ENCODE measurements at regions not wholly inside any gene's neighbourhood (a gene's known extent, or its start where the extent isn't known, plus 50 kb on each side); places are given as distances from the start of the nearest gene placed in this dataset.

DNA sequence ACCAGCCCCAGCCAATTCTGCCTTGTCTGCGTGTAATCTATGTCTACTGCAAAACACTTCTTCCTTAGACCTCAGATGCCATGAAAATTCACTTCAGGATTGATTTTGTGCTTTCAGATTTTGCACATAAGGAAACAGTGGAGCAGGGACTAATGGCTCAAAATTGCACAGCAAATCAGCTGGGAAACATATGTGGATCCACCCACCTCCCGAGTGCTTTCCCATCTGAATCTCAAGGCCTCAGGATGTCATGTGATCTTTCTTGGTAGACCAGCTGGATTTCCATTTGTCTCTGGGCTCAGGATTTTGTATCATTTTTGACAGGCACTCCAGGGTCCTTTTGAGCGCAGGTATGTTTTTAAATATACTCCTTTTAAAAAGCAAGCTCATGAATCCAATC lies 158.6 kb downstream of the MIS18A start:
- no peaks in the 10 kb centered on the region; the same call in 1 of the 2 replicates for H3K27me3 ChIP-seq (ENCODE audit: control insufficient read depth, insufficient read depth, low read length)
- POLR2A ChIA-PET = no interaction called here

DNA sequence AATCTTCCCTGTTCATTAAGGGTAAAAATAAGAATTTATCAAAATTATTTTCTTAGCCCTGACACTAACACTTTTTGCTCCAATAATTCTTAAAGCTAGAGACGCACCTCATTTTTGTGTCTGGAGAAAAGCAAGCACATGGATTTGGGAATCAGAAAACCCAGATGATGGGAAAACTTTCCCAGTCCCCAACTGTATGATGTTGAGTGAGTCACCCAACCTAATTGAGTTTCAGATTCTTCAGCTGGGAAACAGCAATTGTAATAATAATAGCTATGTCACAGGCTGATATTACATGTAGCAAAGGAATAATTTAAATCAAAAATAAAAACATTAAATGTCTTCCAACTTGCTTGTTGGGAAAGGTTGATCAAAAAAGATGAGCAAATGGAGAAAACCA lies 159.0 kb downstream of the MIS18A start:
- no peaks in the 10 kb centered on the region for H3K9me3 ChIP-seq (ENCODE audit: control insufficient read depth, insufficient read depth, low read depth, low read length)
- ATAC-seq (no peak), DNase-seq (ENCODE audit: low read depth, low spot score) (no peak)
- POLR2A ChIA-PET = no interaction called here
- in situ Hi-C loops (cut with HindIII; ENCODE audit: low pct_unique_long_range_greater_than_20kb, low sequenced_read_pairs) = no loop called here
- H3K27me3 ChIP-seq (ENCODE audit: control insufficient read depth, insufficient read depth, low read length) = no peaks in the 10 kb centered on the region; the same call in 1 of the 2 replicates
- H3K36me3 ChIP-seq (ENCODE audit: control insufficient read depth, insufficient read depth, low read length) = no peaks in the 10 kb centered on the region
- no peak overlapping the region for H3K27ac ChIP-seq (ENCODE audit: low read length)
- no peak for TF ChIP-seq TCF7L2 (IDR thresholded peaks at IDR 0.05; ENCODE audit: low read depth, low read length)
- TF ChIP-seq, protein P1, sequence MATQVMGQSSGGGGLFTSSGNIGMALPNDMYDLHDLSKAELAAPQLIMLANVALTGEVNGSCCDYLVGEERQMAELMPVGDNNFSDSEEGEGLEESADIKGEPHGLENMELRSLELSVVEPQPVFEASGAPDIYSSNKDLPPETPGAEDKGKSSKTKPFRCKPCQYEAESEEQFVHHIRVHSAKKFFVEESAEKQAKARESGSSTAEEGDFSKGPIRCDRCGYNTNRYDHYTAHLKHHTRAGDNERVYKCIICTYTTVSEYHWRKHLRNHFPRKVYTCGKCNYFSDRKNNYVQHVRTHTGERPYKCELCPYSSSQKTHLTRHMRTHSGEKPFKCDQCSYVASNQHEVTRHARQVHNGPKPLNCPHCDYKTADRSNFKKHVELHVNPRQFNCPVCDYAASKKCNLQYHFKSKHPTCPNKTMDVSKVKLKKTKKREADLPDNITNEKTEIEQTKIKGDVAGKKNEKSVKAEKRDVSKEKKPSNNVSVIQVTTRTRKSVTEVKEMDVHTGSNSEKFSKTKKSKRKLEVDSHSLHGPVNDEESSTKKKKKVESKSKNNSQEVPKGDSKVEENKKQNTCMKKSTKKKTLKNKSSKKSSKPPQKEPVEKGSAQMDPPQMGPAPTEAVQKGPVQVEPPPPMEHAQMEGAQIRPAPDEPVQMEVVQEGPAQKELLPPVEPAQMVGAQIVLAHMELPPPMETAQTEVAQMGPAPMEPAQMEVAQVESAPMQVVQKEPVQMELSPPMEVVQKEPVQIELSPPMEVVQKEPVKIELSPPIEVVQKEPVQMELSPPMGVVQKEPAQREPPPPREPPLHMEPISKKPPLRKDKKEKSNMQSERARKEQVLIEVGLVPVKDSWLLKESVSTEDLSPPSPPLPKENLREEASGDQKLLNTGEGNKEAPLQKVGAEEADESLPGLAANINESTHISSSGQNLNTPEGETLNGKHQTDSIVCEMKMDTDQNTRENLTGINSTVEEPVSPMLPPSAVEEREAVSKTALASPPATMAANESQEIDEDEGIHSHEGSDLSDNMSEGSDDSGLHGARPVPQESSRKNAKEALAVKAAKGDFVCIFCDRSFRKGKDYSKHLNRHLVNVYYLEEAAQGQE (IDR thresholded peaks at IDR 0.05; ENCODE audit: insufficient read depth in 1 of 2, low read depth in 2 of 2, low read length in 1 of 2) = no peak
- CTCF ChIA-PET = no interaction called here
- intact Hi-C loops (cut with micrococcal nuclease; ENCODE audit: unreplicated experiment) = no loop called here
- H3K4me3 ChIP-seq (ENCODE audit: low read depth in 2 of 2, low read length in 2 of 2) = no peak overlapping the region
- no peaks in the 10 kb centered on the region for H3K4me1 ChIP-seq (ENCODE audit: control insufficient read depth, insufficient read depth, low read length)
- BruUV-seq (replicated peaks) = no TSS peak

More for the DNA sequence above, 158.6 kb downstream of the MIS18A start:
- H3K4me1 ChIP-seq (ENCODE audit: control insufficient read depth, insufficient read depth, low read length) = no peaks in the 10 kb centered on the region
- H3K27ac ChIP-seq (ENCODE audit: low read length) = no peak overlapping the region
- TF ChIP-seq TCF7L2 (IDR thresholded peaks at IDR 0.05; ENCODE audit: low read depth, low read length) = no peak
- no peak for TF ChIP-seq POLR2AphosphoS5 (IDR thresholded peaks at IDR 0.05; ENCODE audit: low read depth, low read length)
- no peak for TF ChIP-seq SIN3A (IDR thresholded peaks at IDR 0.05; ENCODE audit: borderline replicate concordance, insufficient read depth, low read depth, low read length)
- TF ChIP-seq, protein P1 (IDR thresholded peaks at IDR 0.05; ENCODE audit: insufficient read depth in 1 of 2, low read depth in 2 of 2, low read length in 1 of 2) = no peak
- H3K4me3 ChIP-seq (ENCODE audit: low read depth in 2 of 2, low read length in 2 of 2) = no peak overlapping the region
- intact Hi-C loops (cut with micrococcal nuclease; ENCODE audit: unreplicated experiment) = no loop called here
- BruUV-seq (replicated peaks) = no TSS peak
- ATAC-seq (no peak), DNase-seq (ENCODE audit: low read depth, low spot score) (no peak)
- CTCF ChIA-PET = interaction anchor here (0.7 kb wide), 1 partner anchor 56 kb away, joined by 4 read pairs; no protein-coding TSS in a partner anchor
- in situ Hi-C loops (cut with HindIII; ENCODE audit: low pct_unique_long_range_greater_than_20kb, low sequenced_read_pairs) = no loop called here
- H3K9me3 ChIP-seq (ENCODE audit: control insufficient read depth, insufficient read depth, low read depth, low read length) = no peaks in the 10 kb centered on the region
- no peaks in the 10 kb centered on the region for H3K36me3 ChIP-seq (ENCODE audit: control insufficient read depth, insufficient read depth, low read length)

DNA sequence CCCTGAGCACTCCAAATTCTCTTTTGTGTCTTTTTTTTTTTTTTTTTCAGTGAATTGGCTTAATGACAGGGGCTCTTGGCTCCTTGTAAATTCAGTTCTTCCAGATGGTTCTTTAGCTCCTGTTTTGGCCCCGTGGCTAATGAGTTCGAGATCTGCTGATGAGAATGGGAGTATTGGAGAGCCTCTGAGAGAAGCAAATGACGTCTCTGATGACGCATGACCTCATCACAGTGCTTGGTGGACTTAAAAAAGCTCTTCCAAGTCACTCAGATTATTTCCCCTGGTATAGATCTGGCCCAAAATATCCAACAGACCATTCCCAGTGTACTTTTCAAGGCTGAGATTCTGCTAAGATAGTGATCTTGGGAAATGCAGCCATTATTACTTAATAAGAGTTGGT lies 159.5 kb downstream of the MIS18A start:
- H3K27ac ChIP-seq (ENCODE audit: low read length) = no peak overlapping the region
- intact Hi-C loops (cut with micrococcal nuclease; ENCODE audit: unreplicated experiment) = no loop called here

More for the DNA sequence above, 159.5 kb downstream of the MIS18A start:
- H3K4me1 ChIP-seq (ENCODE audit: control insufficient read depth, insufficient read depth, low read length) = no peaks in the 10 kb centered on the region
- no peaks in the 10 kb centered on the region; the same call in 1 of the 2 replicates for H3K27me3 ChIP-seq (ENCODE audit: control insufficient read depth, insufficient read depth, low read length)
- no TSS peak for BruUV-seq (replicated peaks)
- no peak for DNase-seq (ENCODE audit: low read depth, low spot score)
- H3K9me3 ChIP-seq (ENCODE audit: control insufficient read depth, insufficient read depth, low read depth, low read length) = no peaks in the 10 kb centered on the region
- no peak overlapping the region for H3K4me3 ChIP-seq (ENCODE audit: low read depth in 2 of 2, low read length in 2 of 2)
- no peaks in the 10 kb centered on the region for H3K36me3 ChIP-seq (ENCODE audit: control insufficient read depth, insufficient read depth, low read length)
- ChIA-PET CTCF (no interaction called here), POLR2A (no interaction called here)
- no peak for TF ChIP-seq TCF7L2 (IDR thresholded peaks at IDR 0.05; ENCODE audit: low read depth, low read length)
- TF ChIP-seq SIN3A (IDR thresholded peaks at IDR 0.05; ENCODE audit: borderline replicate concordance, insufficient read depth, low read depth, low read length) = no peak
- no peak for TF ChIP-seq CTCF (IDR thresholded peaks at IDR 0.05)
- TF ChIP-seq, protein P1 (IDR thresholded peaks at IDR 0.05; ENCODE audit: insufficient read depth in 1 of 2, low read depth in 2 of 2, low read length in 1 of 2) = no peak
- no peak for TF ChIP-seq POLR2AphosphoS5 (IDR thresholded peaks at IDR 0.05; ENCODE audit: low read depth, low read length)
- in situ Hi-C loops (cut with HindIII; ENCODE audit: low pct_unique_long_range_greater_than_20kb, low sequenced_read_pairs) = no loop called here
- ATAC-seq = no peak

All from Panc1 (cell line).